Heart left ventricle (tissue), 16 donors: ENCODE measurements at regions not wholly inside any gene's neighbourhood (a gene's known extent, or its start where the extent isn't known, plus 50 kb on each side); places are given as distances from the start of the nearest gene placed in this dataset.

Source experiments
- ATAC-seq, 4 donors: fragments of 200-7000 bp; cut with Tn5 transposase; one replicate each; pipeline ENCODE4 v1.9.1; 2020 to 2022; ENCODE audit warnings: moderate library complexity in 4 of 4, mild to moderate bottlenecking in 3 of 4, moderate number of reproducible peaks in 1 of 4
- DNase-seq, 5 donors: peaks; one replicate each; pipeline ENCODE4 v3.0.0-alpha.2; 2020
- H3K27ac ChIP-seq, 12 donors: fragments of 200-600 bp; sonication (generic) in 4 of 12; one replicate each; pipeline versions ENCODE4 v1.5.0 to v1.8.0; 2016 to 2022; ENCODE audit warnings: mild to moderate bottlenecking in 2 of 12
- H3K27me3 ChIP-seq, 9 donors: fragments of 200-600 bp; sonication (generic) in 2 of 9; one replicate each; pipeline versions ENCODE4 v1.5.1 to v1.8.0; 2016 to 2022; ENCODE audit warnings: mild to moderate bottlenecking in 3 of 9
- H3K36me3 ChIP-seq, 9 donors: fragments of 200-600 bp; sonication (generic) in 2 of 9; one replicate each; pipeline versions ENCODE4 v1.5.0 to v1.8.0; 2018 to 2022; ENCODE audit warnings: mild to moderate bottlenecking in 2 of 9
- H3K4me1 ChIP-seq, 12 donors: fragments of 200-600 bp; sonication (generic) in 4 of 12; one replicate each; pipeline versions ENCODE4 v1.5.0 to v1.8.0; 2016 to 2022; ENCODE audit warnings: mild to moderate bottlenecking in 3 of 12
- H3K4me3 ChIP-seq, 12 donors: fragments of 200-600 bp; sonication (generic) in 4 of 12; one replicate each; pipeline versions ENCODE4 v1.5.0 to v1.8.0; 2017 to 2022; ENCODE audit warnings: mild to moderate bottlenecking in 9 of 12, moderate library complexity in 4 of 12
- H3K9me3 ChIP-seq, 12 donors: fragments of 200-600 bp; sonication (generic) in 4 of 12; one replicate each; pipeline versions ENCODE4 v1.5.0 to v1.8.0; 2016 to 2022; ENCODE audit warnings: mild to moderate bottlenecking in 1 of 12
- POLR2A ChIP-seq, 2 donors: fragments of 450-650 bp; IDR thresholded peaks; one replicate each; pipeline ENCODE4 v1.6.1; 2017; ENCODE audit warnings: antibody characterized with exemption in 2 of 2, mild to moderate bottlenecking in 2 of 2, moderate library complexity in 2 of 2
- WGBS, 4 donors: extraction: QIAGEN DNeasy Blood & Tissue Kit in 2 of 4; methylation state at CpG; one replicate each; pipeline versions ENCODE4 v1.1.5 to v1.1.7; 2013 to 2018; 5-methylcytosine and 5-hydroxymethylcytosine counted together
- intact Hi-C, 10 donors: fragments of 100-400 bp; cut with DNase I; formaldehyde crosslinking; loops; one replicate each; pipeline versions ENCODE4 v1.11.1 to v1.14.2; 2022
- TF ChIP-seq, protein P1 (sequence below), 12 donors: fragments of 200-600 bp; sonication (generic) in 4 of 12; IDR thresholded peaks; one replicate each; pipeline versions ENCODE4 v1.5.0 to v1.8.0; 2018 to 2022; ENCODE audit warnings: antibody characterized with exemption in 12 of 12, mild to moderate bottlenecking in 5 of 12
- donor health status: ischemic (EF 13 %, LVEDD 7.1; RV severe dilation, severe dysfunction).
- donor health status: healthy with polysubstance abuse.
- donor health status: DM: no; HTN: yes; CAD: no.
- donor health status: DM: no; HTN: no; CAD: no.
- donor health status: ischemic (EF 25% LVEDD 6.9; RV normal size, moderate dysfunction).
- donor health status: ischemic (EF 25% LVEDD 5.7; RV mildly dilated, moderate dysfunction).
- donor health status: healthy.
- donor health status: DM: yes; HTN: yes; CAD: no.
- donor health status: ischemic (EF 35%, LVEDD 5.7; RV mildly dilated, moderate dysfunction).
- donor health status: nonischemic (EF 11% LVEDD 7.7; RV severe dilation, severe dysfunction).
- donor health status: DM: yes; HTN: yes; CAD: no.
- donor health status: PGD.
- donor health status: ischemic (EF 29% LVEDD 5.4; RV normal size, mild dysfunction).
- donor health status: nonischemic (EF 23%, LVEDD 6.1; RV moderate dilation, normal function).

DNA sequence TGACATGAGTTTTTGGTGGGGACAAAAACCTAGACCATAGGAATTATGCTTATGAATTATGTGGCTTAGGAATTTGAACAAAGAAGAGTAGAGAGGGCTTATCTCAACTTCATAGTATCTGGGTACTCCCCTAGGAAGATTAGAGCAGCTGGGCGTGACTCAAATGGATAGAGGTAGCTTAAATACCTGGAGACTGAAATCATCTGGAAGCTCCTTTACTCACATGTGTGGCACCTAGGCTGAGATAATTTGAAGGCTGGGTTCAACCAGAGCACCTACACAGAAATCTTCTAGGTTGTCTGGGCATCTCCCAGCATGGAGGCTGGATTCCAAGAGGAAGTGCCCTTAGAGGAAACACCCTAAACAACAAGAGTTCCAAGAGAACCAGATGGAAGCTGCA lies 393.9 kb downstream of the ADAMTS20 start:
- Histone ChIP-seq H3K4me3 (no peak overlapping the region), H3K36me3 (no peaks in the 10 kb centered on the region), H3K4me1 (peaks cover 0 to 15% (median 0%) of the 10 kb centered on the region in 12 donors), H3K27me3 (no peaks in the 10 kb centered on the region), H3K27ac (no peak overlapping the region), H3K9me3 (no peaks in the 10 kb centered on the region)
- WGBS, 4 donors, result 93 to 96% (median 94%) methylated on average over 1 of the region's 1 CpG
- ATAC-seq, result no peak
- TF ChIP-seq, protein P1, sequence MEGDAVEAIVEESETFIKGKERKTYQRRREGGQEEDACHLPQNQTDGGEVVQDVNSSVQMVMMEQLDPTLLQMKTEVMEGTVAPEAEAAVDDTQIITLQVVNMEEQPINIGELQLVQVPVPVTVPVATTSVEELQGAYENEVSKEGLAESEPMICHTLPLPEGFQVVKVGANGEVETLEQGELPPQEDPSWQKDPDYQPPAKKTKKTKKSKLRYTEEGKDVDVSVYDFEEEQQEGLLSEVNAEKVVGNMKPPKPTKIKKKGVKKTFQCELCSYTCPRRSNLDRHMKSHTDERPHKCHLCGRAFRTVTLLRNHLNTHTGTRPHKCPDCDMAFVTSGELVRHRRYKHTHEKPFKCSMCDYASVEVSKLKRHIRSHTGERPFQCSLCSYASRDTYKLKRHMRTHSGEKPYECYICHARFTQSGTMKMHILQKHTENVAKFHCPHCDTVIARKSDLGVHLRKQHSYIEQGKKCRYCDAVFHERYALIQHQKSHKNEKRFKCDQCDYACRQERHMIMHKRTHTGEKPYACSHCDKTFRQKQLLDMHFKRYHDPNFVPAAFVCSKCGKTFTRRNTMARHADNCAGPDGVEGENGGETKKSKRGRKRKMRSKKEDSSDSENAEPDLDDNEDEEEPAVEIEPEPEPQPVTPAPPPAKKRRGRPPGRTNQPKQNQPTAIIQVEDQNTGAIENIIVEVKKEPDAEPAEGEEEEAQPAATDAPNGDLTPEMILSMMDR (IDR thresholded peaks at IDR 0.05), result no peak
- TF ChIP-seq POLR2A (IDR thresholded peaks at IDR 0.05), result no peak
- intact Hi-C loops, result no loop called here
- no peak for DNase-seq

DNA sequence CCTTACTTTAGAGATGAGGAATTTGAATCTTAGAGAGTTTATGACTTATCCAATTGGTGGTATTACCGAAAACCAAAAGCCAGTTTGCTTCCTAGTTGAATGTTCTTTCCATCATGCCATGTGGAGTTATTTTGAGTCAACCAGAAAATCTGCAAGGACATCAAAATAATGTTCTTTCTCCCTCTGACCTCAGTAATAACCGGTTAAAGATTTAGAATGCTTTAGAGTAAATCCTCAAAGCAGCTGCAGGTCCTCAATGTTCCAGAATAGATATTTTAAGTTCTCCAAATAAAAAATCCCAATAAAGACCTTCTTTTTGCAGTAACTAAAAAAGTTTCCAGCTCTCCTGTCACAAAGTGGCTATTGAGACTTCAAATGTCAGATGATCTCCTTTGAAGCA lies 396.6 kb downstream of the ADAMTS20 start:
- TF ChIP-seq, protein P1 (IDR thresholded peaks at IDR 0.05), result no peak
- no peak for TF ChIP-seq POLR2A (IDR thresholded peaks at IDR 0.05)
- Histone ChIP-seq H3K27ac (no peak overlapping the region), H3K27me3 (no peaks in the 10 kb centered on the region), H3K9me3 (no peaks in the 10 kb centered on the region), H3K4me1 (peaks cover 0 to 15% (median 0%) of the 10 kb centered on the region in 12 donors), H3K4me3 (no peak overlapping the region), H3K36me3 (no peaks in the 10 kb centered on the region)
- no peak for DNase-seq
- 82 to 92% (median 85%) methylated on average over 2 of the region's 2 CpGs for WGBS, 4 donors
- no peak for ATAC-seq
- intact Hi-C loops, result no loop called here

DNA sequence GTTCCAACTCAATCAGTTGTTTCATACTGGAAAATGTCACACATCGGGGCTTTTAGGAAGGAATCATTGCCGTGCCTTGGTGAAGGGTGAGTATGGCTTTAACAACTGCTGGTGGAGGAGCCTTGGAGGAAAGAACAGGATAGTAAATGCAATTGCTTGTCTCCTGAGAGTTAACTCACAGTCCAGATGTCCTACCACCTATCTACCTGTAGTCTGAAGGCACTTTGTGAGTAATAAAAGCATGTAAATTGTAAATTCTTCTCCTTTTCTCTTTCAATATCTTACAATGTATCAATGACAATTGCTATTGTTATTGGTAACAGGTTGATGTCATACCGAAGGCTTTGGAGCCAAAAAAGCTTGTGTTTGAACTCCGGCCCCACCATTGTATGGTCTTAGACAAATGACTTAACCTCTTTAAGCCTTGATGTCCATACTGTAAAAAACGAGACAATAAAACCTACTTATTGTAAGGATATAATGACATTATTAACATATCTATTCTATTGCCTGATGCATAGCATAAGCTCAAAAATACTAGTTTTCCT lies 397.4 kb downstream of the ADAMTS20 start:
- ATAC-seq (no peak), DNase-seq (no peak)
- TF ChIP-seq, protein P1 (IDR thresholded peaks at IDR 0.05), result no peak
- TF ChIP-seq POLR2A (IDR thresholded peaks at IDR 0.05), result no peak
- H3K4me3 ChIP-seq, result no peak overlapping the region
- H3K27me3 ChIP-seq, result no peaks in the 10 kb centered on the region
- intact Hi-C loops, result no loop called here
- no peaks in the 10 kb centered on the region for H3K9me3 ChIP-seq
- H3K36me3 ChIP-seq, result no peaks in the 10 kb centered on the region
- 73 to 92% (median 90%) methylated on average over 5 of the region's 5 CpGs for WGBS, 4 donors
- no peak overlapping the region for H3K27ac ChIP-seq
- H3K4me1 ChIP-seq, result peaks cover 0 to 15% (median 0%) of the 10 kb centered on the region in 12 donors

DNA sequence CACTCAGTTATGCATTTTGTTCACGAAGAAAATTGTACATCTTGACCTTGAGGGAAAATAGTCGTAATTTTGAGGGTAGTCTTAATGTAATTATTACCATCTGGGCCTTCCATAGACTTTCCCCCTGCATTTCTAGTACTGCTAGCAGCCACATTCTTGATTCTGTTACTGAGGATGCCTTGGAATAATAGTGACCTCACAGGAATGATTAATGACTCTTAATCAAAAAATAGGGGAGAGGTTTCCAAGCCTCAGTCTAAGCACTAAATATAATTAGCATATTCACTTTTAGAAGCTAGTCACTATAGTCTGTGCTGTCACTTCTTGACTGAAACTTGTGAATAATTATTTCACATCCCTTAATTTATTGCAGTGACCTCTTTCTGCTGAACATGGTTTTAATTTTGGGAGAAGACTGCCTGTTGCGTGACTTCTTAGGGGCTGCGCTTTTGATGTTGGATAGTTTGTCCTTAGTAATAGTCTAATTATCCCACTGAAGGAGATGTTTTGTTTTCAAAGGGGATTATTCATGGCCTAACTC lies 400.5 kb downstream of the ADAMTS20 start:
- no peak for ATAC-seq

More for the DNA sequence above, 400.5 kb downstream of the ADAMTS20 start:
- intact Hi-C loops, result no loop called here
- Histone ChIP-seq H3K27me3 (no peaks in the 10 kb centered on the region), H3K9me3 (no peaks in the 10 kb centered on the region), H3K27ac (no peak overlapping the region), H3K4me3 (no peak overlapping the region), H3K4me1 (peaks cover 0 to 15% (median 0%) of the 10 kb centered on the region in 12 donors), H3K36me3 (no peaks in the 10 kb centered on the region)
- TF ChIP-seq, protein P1 (IDR thresholded peaks at IDR 0.05), result no peak
- no peak for TF ChIP-seq POLR2A (IDR thresholded peaks at IDR 0.05)
- no peak for DNase-seq
- 83 to 91% (median 86%) methylated on average over 4 of the region's 4 CpGs for WGBS, 4 donors
